MM.1S (cell line): ENCODE measurements at regions not wholly inside any gene's neighbourhood (a gene's known extent, or its start where the extent isn't known, plus 50 kb on each side); places are given as distances from the start of the nearest gene placed in this dataset.

Experiments used
- DNase-seq: peaks from one replicate; pipeline ENCODE4 v3.0.0-alpha.2; 2015
- H2AFZ ChIP-seq: fragments of 300-600 bp; sonication (generic); 2 replicates; pipeline ENCODE4 v1.6.0; 2016; ENCODE audit warnings: antibody characterized with exemption, low read length
- H3F3A ChIP-seq: fragments of 300-600 bp; sonication (generic); 2 replicates; pipeline ENCODE4 v1.6.1; 2016; ENCODE audit warnings: mild to moderate bottlenecking, antibody characterized with exemption, low read length, moderate library complexity, mixed read lengths; ENCODE audit not compliant: insufficient read depth
- H3K27ac ChIP-seq: fragments of 300-600 bp; sonication (generic); 2 replicates; pipeline ENCODE4 v1.5.1; 2016; ENCODE audit warnings: mild to moderate bottlenecking, low read length
- H3K27me3 ChIP-seq: fragments of 300-600 bp; sonication (generic); replicated peaks from 2 replicates; pipeline ENCODE4 v1.6.0; 2016; ENCODE audit warnings: low read length; ENCODE audit not compliant: insufficient read depth
- H3K36me3 ChIP-seq: fragments of 300-600 bp; sonication (generic); replicated peaks from 2 replicates; pipeline ENCODE4 v1.6.1; 2016; ENCODE audit warnings: mild to moderate bottlenecking, low read length, mixed read lengths; ENCODE audit not compliant: insufficient read depth
- H3K4me1 ChIP-seq: fragments of 300-600 bp; sonication (generic); 2 replicates; pipeline ENCODE4 v1.6.1; 2016; ENCODE audit warnings: low read length, mixed read lengths
- H3K4me2 ChIP-seq: fragments of 300-600 bp; sonication (generic); 2 replicates; pipeline ENCODE4 v1.6.0; 2016; ENCODE audit warnings: low read depth, low read length
- H3K4me3 ChIP-seq: fragments of 300-600 bp; sonication (generic); 2 replicates; pipeline ENCODE4 v1.5.1; 2016; ENCODE audit warnings: low read length, mixed read lengths
- H3K79me2 ChIP-seq: fragments of 300-600 bp; sonication (generic); 2 replicates; pipeline ENCODE4 v1.6.1; 2016; ENCODE audit warnings: mixed run types, low read length, mixed read lengths
- H3K9ac ChIP-seq: fragments of 300-600 bp; sonication (generic); 2 replicates; pipeline ENCODE4 v1.6.1; 2016; ENCODE audit warnings: low read length, mixed read lengths
- H3K9me2 ChIP-seq: fragments of 300-600 bp; sonication (generic); replicated peaks from 2 replicates; pipeline ENCODE4 v1.6.1; 2016; ENCODE audit warnings: mild to moderate bottlenecking, low read length, mixed read lengths; ENCODE audit not compliant: insufficient read depth
- H3K9me3 ChIP-seq: fragments of 300-600 bp; sonication (generic); replicated peaks from 2 replicates; pipeline ENCODE4 v1.6.1; 2016; ENCODE audit warnings: mild to moderate bottlenecking, low read length, mixed read lengths; ENCODE audit not compliant: insufficient read depth
- H4K20me1 ChIP-seq: fragments of 300-600 bp; sonication (generic); 2 replicates; pipeline ENCODE4 v1.6.1; 2016; ENCODE audit warnings: mild to moderate bottlenecking, low read length, moderate library complexity, mixed read lengths; ENCODE audit not compliant: insufficient read depth
- EZH2 ChIP-seq: fragments of 300-600 bp; sonication (generic); optimal IDR thresholded peaks from 2 replicates; pipeline ENCODE3; 2017; ENCODE audit warnings: low read depth, mild to moderate bottlenecking, antibody characterized with exemption, low read length, mixed read lengths
- EZH2phosphoT487 ChIP-seq: fragments of 300-600 bp; sonication (generic); IDR thresholded peaks from 2 replicates; pipeline ENCODE4 v1.6.1; 2018; ENCODE audit warnings: antibody characterized with exemption, low read length
- TF ChIP-seq, protein P1 (sequence below): fragments of 300-600 bp; sonication (generic); IDR thresholded peaks from 2 replicates; pipeline ENCODE4 v1.5.1; 2016; ENCODE audit warnings: antibody characterized with exemption, low read length, mixed read lengths

DNA sequence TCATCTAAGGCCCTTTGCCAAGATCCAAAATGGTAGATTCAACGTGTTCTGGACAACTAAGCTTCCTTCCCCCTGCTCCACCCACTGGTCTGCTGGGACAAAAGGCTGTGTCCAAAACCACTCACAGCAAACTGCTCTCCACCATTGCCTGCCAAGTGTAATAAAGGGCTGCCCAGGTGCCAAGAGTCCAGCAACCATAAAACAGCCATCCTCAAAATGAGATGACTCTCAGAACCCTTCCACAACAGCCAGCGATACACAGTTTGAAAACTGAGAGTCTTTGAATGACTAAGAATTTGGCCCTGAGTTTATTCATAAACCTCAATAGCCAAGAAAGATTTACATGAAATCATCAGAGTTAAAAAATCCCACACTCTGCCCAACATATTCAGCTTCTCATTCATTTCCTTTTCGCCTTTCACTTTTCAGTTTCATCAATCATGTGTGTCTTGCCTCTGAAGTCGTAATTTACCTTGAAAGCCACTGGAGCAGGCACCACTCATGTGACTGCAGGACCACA, 658.1 kb upstream of the MGMT start:
- Histone ChIP-seq H3K4me2 (no peak overlapping the region), H4K20me1 (no peaks in the 10 kb centered on the region), H3K9me2 (no peaks in the 10 kb centered on the region), H3K9ac (no peak overlapping the region), H3K9me3 (no peaks in the 10 kb centered on the region), H3F3A (no peaks in the 10 kb centered on the region), H3K27me3 (no peaks in the 10 kb centered on the region), H3K36me3 (no peaks in the 10 kb centered on the region), H3K27ac (no peak overlapping the region), H3K79me2 (no peaks in the 10 kb centered on the region), H2AFZ (no peak overlapping the region), H3K4me1 (no peaks in the 10 kb centered on the region), H3K4me3 (no peak overlapping the region)
- TF ChIP-seq, protein P1, sequence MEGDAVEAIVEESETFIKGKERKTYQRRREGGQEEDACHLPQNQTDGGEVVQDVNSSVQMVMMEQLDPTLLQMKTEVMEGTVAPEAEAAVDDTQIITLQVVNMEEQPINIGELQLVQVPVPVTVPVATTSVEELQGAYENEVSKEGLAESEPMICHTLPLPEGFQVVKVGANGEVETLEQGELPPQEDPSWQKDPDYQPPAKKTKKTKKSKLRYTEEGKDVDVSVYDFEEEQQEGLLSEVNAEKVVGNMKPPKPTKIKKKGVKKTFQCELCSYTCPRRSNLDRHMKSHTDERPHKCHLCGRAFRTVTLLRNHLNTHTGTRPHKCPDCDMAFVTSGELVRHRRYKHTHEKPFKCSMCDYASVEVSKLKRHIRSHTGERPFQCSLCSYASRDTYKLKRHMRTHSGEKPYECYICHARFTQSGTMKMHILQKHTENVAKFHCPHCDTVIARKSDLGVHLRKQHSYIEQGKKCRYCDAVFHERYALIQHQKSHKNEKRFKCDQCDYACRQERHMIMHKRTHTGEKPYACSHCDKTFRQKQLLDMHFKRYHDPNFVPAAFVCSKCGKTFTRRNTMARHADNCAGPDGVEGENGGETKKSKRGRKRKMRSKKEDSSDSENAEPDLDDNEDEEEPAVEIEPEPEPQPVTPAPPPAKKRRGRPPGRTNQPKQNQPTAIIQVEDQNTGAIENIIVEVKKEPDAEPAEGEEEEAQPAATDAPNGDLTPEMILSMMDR, result no peak
- TF ChIP-seq EZH2 (no peak), EZH2phosphoT487 (no peak)
- no peak for DNase-seq

DNA sequence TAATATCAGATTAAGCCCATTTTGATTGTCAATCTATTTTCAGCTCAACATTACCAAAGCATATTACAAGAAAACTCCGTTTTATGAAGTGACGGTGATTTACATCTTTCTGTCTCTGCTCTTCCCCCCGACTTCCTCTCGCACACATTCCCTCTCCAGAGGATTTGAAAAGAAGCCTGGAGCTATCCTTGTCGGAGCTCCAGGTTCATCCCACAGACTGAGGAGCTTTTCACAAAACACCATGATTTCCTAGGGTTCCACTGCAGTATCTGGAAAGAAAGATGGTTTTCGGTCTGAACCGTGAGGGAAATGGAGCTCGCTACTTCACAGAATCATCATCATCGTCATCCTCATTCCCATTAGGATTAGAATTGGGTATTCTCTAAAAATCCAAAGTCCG, 655.5 kb upstream of the MGMT start:
- H3K4me3 ChIP-seq, result no peak overlapping the region
- H4K20me1 ChIP-seq, result no peaks in the 10 kb centered on the region
- TF ChIP-seq, protein P1, result no peak
- TF ChIP-seq EZH2phosphoT487, result no peak
- no peak for TF ChIP-seq EZH2
- H3K9me2 ChIP-seq, result no peaks in the 10 kb centered on the region
- H3F3A ChIP-seq, result no peaks in the 10 kb centered on the region
- no peak overlapping the region for H2AFZ ChIP-seq
- no peak for DNase-seq
- no peaks in the 10 kb centered on the region for H3K79me2 ChIP-seq
- H3K4me1 ChIP-seq, result no peaks in the 10 kb centered on the region
- no peaks in the 10 kb centered on the region for H3K36me3 ChIP-seq
- no peaks in the 10 kb centered on the region for H3K27me3 ChIP-seq
- no peak overlapping the region for H3K9ac ChIP-seq
- no peaks in the 10 kb centered on the region for H3K9me3 ChIP-seq
- no peak overlapping the region for H3K4me2 ChIP-seq
- no peak overlapping the region for H3K27ac ChIP-seq

DNA sequence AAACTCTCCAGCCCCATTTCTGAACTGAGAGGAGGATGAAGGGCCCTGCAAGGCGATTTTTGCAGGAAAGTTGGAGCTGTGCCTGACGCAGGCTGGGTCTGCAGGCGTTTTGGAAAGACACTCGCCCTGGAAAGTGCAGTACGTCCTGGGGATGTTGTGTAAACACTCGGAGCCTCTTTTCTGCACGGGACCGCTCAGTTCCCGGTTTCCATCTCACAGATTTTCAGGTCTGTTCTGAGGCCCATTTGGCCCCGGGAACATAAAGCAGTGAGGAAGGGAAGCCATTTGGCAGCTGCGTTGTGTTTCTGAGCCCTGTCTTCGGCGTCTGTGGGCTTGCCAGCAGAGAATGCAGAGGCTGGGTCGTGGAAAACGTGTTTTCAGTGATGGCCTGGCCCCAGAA, 655.0 kb upstream of the MGMT start:
- H3K36me3 ChIP-seq, result no peaks in the 10 kb centered on the region
- no peak overlapping the region for H3K4me2 ChIP-seq
- H3K27ac ChIP-seq, result no peak overlapping the region
- H3F3A ChIP-seq, result no peaks in the 10 kb centered on the region
- H3K9me3 ChIP-seq, result no peaks in the 10 kb centered on the region
- H3K9ac ChIP-seq, result no peak overlapping the region
- no peak overlapping the region for H2AFZ ChIP-seq
- no peak overlapping the region for H3K4me3 ChIP-seq
- H3K27me3 ChIP-seq, result no peaks in the 10 kb centered on the region
- no peaks in the 10 kb centered on the region for H3K79me2 ChIP-seq
- H3K9me2 ChIP-seq, result no peaks in the 10 kb centered on the region
- TF ChIP-seq EZH2 (no peak), EZH2phosphoT487 (no peak)
- TF ChIP-seq, protein P1, result no peak
- no peaks in the 10 kb centered on the region for H3K4me1 ChIP-seq
- H4K20me1 ChIP-seq, result no peaks in the 10 kb centered on the region
- no peak for DNase-seq
